ENCODE measurements at regions not wholly inside any gene's neighbourhood (a gene's known extent, or its start where the extent isn't known, plus 50 kb on each side); places are given as distances from the start of the nearest gene placed in this dataset.

GRCh38 chr15:79602180-79602579 lies 170.0 kb downstream of the MINAR1 start:
- 87% methylated on average over 4 of the region's 4 CpGs; no CpG with 5 or more reads in 1 of the 2 experiments for WGBS, 2 experiments (ENCODE audit: extremely low coverage in 1 of 2, insufficient coverage in 1 of 2, insufficient read length in 1 of 2, insufficient replicate concordance in 2 of 2, low coverage in 1 of 2, low lambda C conversion rate in 2 of 2, missing lambda C conversion rate in 1 of 2)
- CTCF ChIA-PET (ENCODE audit: partially characterized antibody) = interaction anchor here (1.5 to 2.8 kb wide), 2 partner anchors 221 to 237 kb away, joined by 5 to 11 read pairs; no protein-coding TSS in a partner anchor

More at GRCh38 chr15:79602180-79602579, 170.0 kb downstream of the MINAR1 start:
- no peak overlapping the region for H2AK5ac ChIP-seq (ENCODE audit: low read depth, low read length)
- no peak overlapping the region for H2BK5ac ChIP-seq (ENCODE audit: low read depth, low read length)
- peaks cover 0 to 3% (median 0%) of the 10 kb centered on the region in 4 experiments; a peak in 1 of 7 replicates for H3K27me3 ChIP-seq (replicated peaks in 1 of 4; ENCODE audit: control insufficient read depth in 3 of 4, extremely low read depth in 1 of 4, insufficient read depth in 3 of 4, low read length in 3 of 4)
- no peak overlapping the region for H4K91ac ChIP-seq (replicated peaks; ENCODE audit: insufficient read length, low read length)
- peaks cover 0 to 2% (median 0%) of the 10 kb centered on the region in 4 experiments; a peak in 1 of 7 replicates for H3K4me1 ChIP-seq (replicated peaks in 1 of 4; ENCODE audit: control insufficient read depth in 3 of 4, insufficient read depth in 4 of 4, low read length in 3 of 4)
- H2AFZ ChIP-seq (ENCODE audit: low read length) = no peak overlapping the region
- no peak for FAIRE-seq
- H3K14ac ChIP-seq (ENCODE audit: insufficient read length) = no peak overlapping the region
- no peaks in the 10 kb centered on the region for H3K9me3 ChIP-seq (ENCODE audit: insufficient read depth in 2 of 2, low read depth in 1 of 2, low read length in 1 of 2)
- H3K4me3 ChIP-seq (ENCODE audit: extremely low read depth in 1 of 4, insufficient read depth in 2 of 4, low read depth in 3 of 4, low read length in 4 of 4) = no peak overlapping the region
- no peak overlapping the region for H3K18ac ChIP-seq (ENCODE audit: extremely low read depth, low read length)
- no peak for TF ChIP-seq RNF2 (IDR thresholded peaks at IDR 0.05; ENCODE audit: borderline replicate concordance, low read depth, low read length, missing control alignments, poor library complexity, severe bottlenecking)
- no peak for TF ChIP-seq CBX5 (IDR thresholded peaks at IDR 0.05; ENCODE audit: low read depth, low read length)
- TF ChIP-seq EP300 (IDR thresholded peaks at IDR 0.05; ENCODE audit: borderline replicate concordance in 1 of 2, low read depth in 2 of 2, low read length in 2 of 2) = no peak
- no peak for TF ChIP-seq EGR1 (IDR thresholded peaks at IDR 0.05; ENCODE audit: borderline replicate concordance, low read depth, low read length)
- no peak for TF ChIP-seq CEBPB (IDR thresholded peaks at IDR 0.05; ENCODE audit: low read depth, low read length)
- TF ChIP-seq YY1 (IDR thresholded peaks at IDR 0.05; ENCODE audit: low read depth, low read length) = no peak
- no peak for TF ChIP-seq BRCA1 (IDR thresholded peaks at IDR 0.05; ENCODE audit: low read depth, low read length)
- no peak overlapping the region for H3K9ac ChIP-seq (replicated peaks in 1 of 4; ENCODE audit: extremely low read depth in 1 of 4, low read depth in 3 of 4, low read length in 3 of 4)
- no peak overlapping the region for H3K56ac ChIP-seq (replicated peaks; ENCODE audit: insufficient read length, low read depth, low read length)
- no peak overlapping the region for H3K27ac ChIP-seq (ENCODE audit: low read depth, low read length)
- POLR2A ChIA-PET (ENCODE audit: partially characterized antibody) = no interaction called here
- H3K4ac ChIP-seq (replicated peaks; ENCODE audit: insufficient read length, low read depth, low read length) = no peak overlapping the region
- H3K23ac ChIP-seq (ENCODE audit: insufficient read length) = no peak overlapping the region
- no peak overlapping the region for H3K4me2 ChIP-seq (ENCODE audit: insufficient read depth in 1 of 2, low read depth in 2 of 2, low read length in 2 of 2)
- no peak overlapping the region for H4K5ac ChIP-seq (ENCODE audit: insufficient read length, low read depth, low read length)
- H3K79me1 ChIP-seq (ENCODE audit: low read depth, low read length) = no peaks in the 10 kb centered on the region
- no peak overlapping the region for H2BK120ac ChIP-seq (replicated peaks; ENCODE audit: low read depth, low read length)
- no peaks in the 10 kb centered on the region for H3K79me2 ChIP-seq (ENCODE audit: control insufficient read depth in 1 of 2, insufficient read depth in 2 of 2, low read length in 2 of 2)
- no peak overlapping the region for H4K8ac ChIP-seq (ENCODE audit: extremely low read depth, insufficient read depth, low read length)
- H2BK20ac ChIP-seq (ENCODE audit: low read length) = no peak overlapping the region
- H4K20me1 ChIP-seq (replicated peaks in 1 of 2; ENCODE audit: control insufficient read depth in 1 of 2, insufficient read depth in 2 of 2, low read length in 2 of 2) = no peaks in the 10 kb centered on the region
- no peak overlapping the region for H2BK15ac ChIP-seq (ENCODE audit: low read length)
- H3K36me3 ChIP-seq (ENCODE audit: control insufficient read depth in 2 of 4, insufficient read depth in 4 of 4, low read length in 3 of 4) = no peaks in the 10 kb centered on the region
- H2BK12ac ChIP-seq (ENCODE audit: low read depth, low read length) = no peak overlapping the region
- DNase-seq (ENCODE audit: low read depth in 1 of 2, low spot score in 2 of 2) = no peak
- H3K23me2 ChIP-seq (ENCODE audit: low read depth, low read length) = no peaks in the 10 kb centered on the region

All from H1 (cell line).